ENCODE measurements at regions not wholly inside any gene's neighbourhood (a gene's known extent, or its start where the extent isn't known, plus 50 kb on each side); places are given as distances from the start of the nearest gene placed in this dataset.

DNA sequence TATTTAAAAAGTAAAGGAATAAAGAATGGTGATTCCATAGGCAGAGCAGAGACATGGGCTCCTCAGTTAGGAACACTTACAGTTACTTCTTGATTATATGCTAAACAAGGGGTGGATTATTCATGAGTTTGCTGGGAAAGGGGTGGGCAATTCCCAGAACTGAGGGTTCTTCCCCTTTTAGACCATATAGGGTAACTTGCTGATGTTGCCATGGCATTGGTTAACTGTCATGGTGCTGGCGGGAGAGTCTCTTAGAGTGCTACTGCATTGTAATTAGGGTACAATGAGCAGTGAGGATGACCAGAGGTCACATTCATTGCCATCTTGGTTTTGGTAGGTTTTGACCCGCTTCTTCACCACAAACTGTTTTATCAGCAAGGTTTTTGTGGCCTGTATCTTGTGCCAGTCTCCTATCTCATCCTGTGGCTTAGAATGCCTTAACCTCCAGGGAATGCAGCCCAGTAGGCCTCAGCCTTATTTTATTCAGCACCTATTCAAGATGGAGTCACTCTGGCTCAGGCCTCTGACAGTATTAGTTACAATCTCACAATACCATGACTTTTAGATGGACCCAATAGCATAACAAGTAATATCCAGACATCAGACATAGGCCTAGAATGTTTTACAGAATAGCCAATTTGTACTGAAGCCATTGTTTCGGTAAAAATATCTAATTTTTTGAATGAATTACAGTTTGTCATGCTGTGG lies 106.8 kb downstream of the ZBTB18 start:
- TF ChIP-seq, protein P1, sequence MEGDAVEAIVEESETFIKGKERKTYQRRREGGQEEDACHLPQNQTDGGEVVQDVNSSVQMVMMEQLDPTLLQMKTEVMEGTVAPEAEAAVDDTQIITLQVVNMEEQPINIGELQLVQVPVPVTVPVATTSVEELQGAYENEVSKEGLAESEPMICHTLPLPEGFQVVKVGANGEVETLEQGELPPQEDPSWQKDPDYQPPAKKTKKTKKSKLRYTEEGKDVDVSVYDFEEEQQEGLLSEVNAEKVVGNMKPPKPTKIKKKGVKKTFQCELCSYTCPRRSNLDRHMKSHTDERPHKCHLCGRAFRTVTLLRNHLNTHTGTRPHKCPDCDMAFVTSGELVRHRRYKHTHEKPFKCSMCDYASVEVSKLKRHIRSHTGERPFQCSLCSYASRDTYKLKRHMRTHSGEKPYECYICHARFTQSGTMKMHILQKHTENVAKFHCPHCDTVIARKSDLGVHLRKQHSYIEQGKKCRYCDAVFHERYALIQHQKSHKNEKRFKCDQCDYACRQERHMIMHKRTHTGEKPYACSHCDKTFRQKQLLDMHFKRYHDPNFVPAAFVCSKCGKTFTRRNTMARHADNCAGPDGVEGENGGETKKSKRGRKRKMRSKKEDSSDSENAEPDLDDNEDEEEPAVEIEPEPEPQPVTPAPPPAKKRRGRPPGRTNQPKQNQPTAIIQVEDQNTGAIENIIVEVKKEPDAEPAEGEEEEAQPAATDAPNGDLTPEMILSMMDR (conservative IDR thresholded peaks at IDR 0.05) = no peak
- TF ChIP-seq EZH2 (IDR thresholded peaks at IDR 0.05; ENCODE audit: low read depth) = no peak

All from PC-9 (cell line).